ENCODE measurements at regions not wholly inside any gene's neighbourhood (a gene's known extent, or its start where the extent isn't known, plus 50 kb on each side); places are given as distances from the start of the nearest gene placed in this dataset.
A peak's percentile ranks its signal among the peaks of the same experiment; 100 is the strongest.

DNA sequence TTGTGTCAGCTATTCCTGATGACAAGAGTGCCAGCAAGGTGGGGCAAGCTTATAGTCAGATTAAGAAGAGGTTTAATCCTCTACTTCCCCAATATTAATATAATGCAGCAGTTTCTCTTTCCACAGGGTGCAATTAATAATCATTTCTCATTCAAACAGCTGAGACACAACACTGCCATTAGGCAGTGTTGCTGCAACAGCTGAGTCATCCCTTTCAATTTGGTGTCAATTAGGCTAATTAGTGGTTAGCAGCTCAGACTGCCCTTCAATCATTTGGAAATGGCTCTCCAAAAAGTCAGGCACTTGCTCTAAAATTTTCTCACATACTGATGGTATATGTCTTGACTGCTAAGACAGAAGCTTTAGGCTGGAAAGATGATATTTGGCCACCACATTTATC is 265.7 kb upstream of the FAM241A start:
- Histone ChIP-seq H3K36me3 (ENCODE audit: insufficient read depth, low read length) (no peaks in the 10 kb centered on the region), H3K4me3 (no peak overlapping the region), H3K9ac (ENCODE audit: insufficient read length) (no peak overlapping the region), H3K9me3 (ENCODE audit: low read depth, low read length) (no peaks in the 10 kb centered on the region), H3K27ac (no peak overlapping the region)
- no peak for DNase-seq (ENCODE audit: low read depth, low spot score)
- TF ChIP-seq POLR2AphosphoS5 (IDR thresholded peaks at IDR 0.05; ENCODE audit: borderline replicate concordance, low read depth, low read length) (no peak), FOXP2 (optimal IDR thresholded peaks at IDR 0.05; ENCODE audit: control extremely low read depth, extremely low read length, insufficient read depth) (no peak), EZH2 (IDR thresholded peaks at IDR 0.05) (no peak)

DNA sequence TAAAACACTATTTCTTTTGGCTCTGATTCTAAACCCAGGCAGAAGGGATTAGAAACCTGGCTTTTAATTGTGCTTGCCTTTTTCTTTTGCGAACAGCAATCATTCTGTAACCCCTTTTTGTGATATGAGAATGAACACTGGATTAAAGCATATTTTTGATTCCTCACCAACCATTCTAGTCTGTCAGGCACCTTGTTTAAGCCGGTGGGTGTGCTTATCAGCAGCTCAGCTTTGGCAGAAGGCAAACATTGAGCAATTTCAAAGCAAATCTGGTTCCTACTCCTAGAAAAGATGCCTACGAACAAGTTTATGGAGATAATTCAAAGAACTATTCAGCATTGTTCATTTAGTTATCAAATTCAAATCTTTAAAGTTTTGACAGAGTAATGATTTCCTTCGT is 265.1 kb upstream of the FAM241A start:
- TF ChIP-seq POLR2AphosphoS5 (IDR thresholded peaks at IDR 0.05; ENCODE audit: borderline replicate concordance, low read depth, low read length) (no peak), EZH2 (IDR thresholded peaks at IDR 0.05) (no peak), FOXP2 (optimal IDR thresholded peaks at IDR 0.05; ENCODE audit: control extremely low read depth, extremely low read length, insufficient read depth) (no peak)
- Histone ChIP-seq H3K9ac (ENCODE audit: insufficient read length) (no peak overlapping the region), H3K9me3 (ENCODE audit: low read depth, low read length) (no peaks in the 10 kb centered on the region), H3K36me3 (ENCODE audit: insufficient read depth, low read length) (no peaks in the 10 kb centered on the region), H3K4me3 (no peak overlapping the region), H3K27ac (no peak overlapping the region)
- no peak for DNase-seq (ENCODE audit: low read depth, low spot score)

DNA sequence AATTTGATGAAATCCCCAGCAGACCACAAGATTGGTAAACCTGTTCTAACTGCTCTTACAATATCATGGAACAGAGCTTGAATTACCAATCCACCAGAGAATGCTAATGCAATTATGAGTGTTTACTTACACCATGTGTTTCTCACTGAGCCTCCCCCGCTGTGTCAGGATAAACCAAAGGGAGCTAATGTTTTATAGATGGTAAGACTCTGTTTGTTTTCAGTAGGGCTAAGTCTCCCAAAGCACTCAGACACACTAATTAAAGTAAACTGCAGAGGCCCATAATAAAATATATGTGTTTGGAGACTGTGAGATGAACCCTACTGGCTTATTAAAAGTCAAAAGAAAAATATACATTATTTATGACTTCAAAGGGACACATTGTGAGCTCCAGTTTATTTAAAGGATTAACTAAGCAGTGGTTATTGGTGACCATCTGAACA is 261.7 kb upstream of the FAM241A start:
- peak; percentile 12 for DNase-seq (ENCODE audit: low read depth, low spot score)
- no peaks in the 10 kb centered on the region for H3K9me3 ChIP-seq (ENCODE audit: low read depth, low read length)
- H3K4me3 ChIP-seq: no peak overlapping the region
- H3K36me3 ChIP-seq (ENCODE audit: insufficient read depth, low read length): no peaks in the 10 kb centered on the region
- no peak overlapping the region; the same call in 1 of the 2 replicates for H3K27ac ChIP-seq
- TF ChIP-seq FOXP2 (optimal IDR thresholded peaks at IDR 0.05; ENCODE audit: control extremely low read depth, extremely low read length, insufficient read depth) (peak; percentile 93), POLR2AphosphoS5 (IDR thresholded peaks at IDR 0.05; ENCODE audit: borderline replicate concordance, low read depth, low read length) (no peak), EZH2 (IDR thresholded peaks at IDR 0.05) (no peak)
- no peak overlapping the region for H3K9ac ChIP-seq (ENCODE audit: insufficient read length)

DNA sequence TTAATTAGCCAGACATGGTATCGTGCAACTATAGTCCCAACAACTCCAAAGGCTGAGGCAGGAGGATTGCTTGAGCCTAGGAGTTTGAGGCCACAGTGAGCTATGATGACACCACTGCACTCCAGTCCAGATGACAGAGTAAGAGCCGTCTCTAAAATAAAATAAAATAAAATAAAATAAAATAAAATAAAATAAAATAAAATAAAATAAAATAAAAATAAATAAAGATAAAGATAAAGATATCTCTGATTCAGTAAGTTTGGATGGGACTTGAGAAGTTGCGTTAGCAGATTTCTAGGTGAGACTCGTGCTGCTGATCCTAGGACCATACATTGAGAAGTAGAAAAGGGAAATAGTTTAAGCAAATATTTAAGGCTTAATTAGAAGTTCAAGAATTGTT is 254.8 kb upstream of the FAM241A start:
- H3K4me3 ChIP-seq: no peak overlapping the region
- no peaks in the 10 kb centered on the region for H3K36me3 ChIP-seq (ENCODE audit: insufficient read depth, low read length)
- H3K27ac ChIP-seq: no peak overlapping the region
- H3K9me3 ChIP-seq (ENCODE audit: low read depth, low read length): no peaks in the 10 kb centered on the region
- no peak for TF ChIP-seq POLR2AphosphoS5 (IDR thresholded peaks at IDR 0.05; ENCODE audit: borderline replicate concordance, low read depth, low read length)
- no peak for TF ChIP-seq FOXP2 (optimal IDR thresholded peaks at IDR 0.05; ENCODE audit: control extremely low read depth, extremely low read length, insufficient read depth)
- no peak for TF ChIP-seq EZH2 (IDR thresholded peaks at IDR 0.05)
- H3K9ac ChIP-seq (ENCODE audit: insufficient read length): no peak overlapping the region
- DNase-seq (ENCODE audit: low read depth, low spot score): no peak

DNA sequence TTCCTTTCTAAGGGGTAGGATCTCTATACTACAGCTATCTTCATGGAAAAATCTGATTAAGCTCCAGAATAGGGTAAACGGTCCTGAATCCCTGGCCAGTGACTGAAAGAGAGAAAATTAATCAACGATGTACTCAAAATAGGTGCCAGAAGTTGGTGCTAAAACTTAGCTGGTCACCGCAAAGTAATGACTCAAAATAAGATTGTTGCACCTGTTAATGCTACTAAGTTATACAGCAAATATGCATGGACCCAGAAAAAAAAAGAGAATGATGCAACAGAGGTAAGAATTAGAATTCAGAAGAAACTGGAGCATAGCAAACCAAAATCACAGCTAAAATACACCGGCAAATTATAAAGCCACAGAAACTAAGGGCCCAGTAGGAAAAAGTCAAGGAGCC is 239.7 kb upstream of the FAM241A start:
- TF ChIP-seq FOXP2 (optimal IDR thresholded peaks at IDR 0.05; ENCODE audit: control extremely low read depth, extremely low read length, insufficient read depth) (no peak), EZH2 (IDR thresholded peaks at IDR 0.05) (no peak)
- H3K36me3 ChIP-seq (ENCODE audit: insufficient read depth, low read length): no peaks in the 10 kb centered on the region
- no peak overlapping the region for H3K9ac ChIP-seq (ENCODE audit: insufficient read length)
- no peak for DNase-seq (ENCODE audit: low read depth, low spot score)
- H3K9me3 ChIP-seq (ENCODE audit: low read depth, low read length): no peaks in the 10 kb centered on the region
- H3K27ac ChIP-seq: no peak overlapping the region
- H3K4me3 ChIP-seq: no peak overlapping the region

DNA sequence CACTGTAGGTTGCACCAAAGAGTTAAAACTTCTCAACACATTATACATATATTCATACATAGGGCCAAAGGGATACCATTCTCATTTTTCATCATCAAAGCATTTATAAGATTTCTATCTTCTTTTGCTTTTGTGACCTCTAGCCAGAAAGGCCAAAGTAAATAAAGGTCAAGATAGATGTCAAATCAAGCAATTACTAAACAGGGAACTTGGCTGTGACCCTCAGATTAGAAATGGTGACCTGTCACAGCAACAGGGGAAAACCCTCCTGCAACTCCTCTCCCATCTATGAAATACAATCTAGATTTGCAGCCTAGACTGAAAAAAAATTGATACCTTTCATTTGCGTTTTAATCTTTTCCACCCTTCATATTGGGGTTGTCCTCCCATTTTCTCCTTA is 225.6 kb upstream of the FAM241A start:
- Histone ChIP-seq H3K9me3 (ENCODE audit: low read depth, low read length) (no peaks in the 10 kb centered on the region), H3K4me3 (no peak overlapping the region), H3K9ac (ENCODE audit: insufficient read length) (no peak overlapping the region), H3K27ac (no peak overlapping the region), H3K36me3 (ENCODE audit: insufficient read depth, low read length) (no peaks in the 10 kb centered on the region)
- TF ChIP-seq EZH2 (IDR thresholded peaks at IDR 0.05) (no peak), POLR2AphosphoS5 (IDR thresholded peaks at IDR 0.05; ENCODE audit: borderline replicate concordance, low read depth, low read length) (no peak)
- no peak for DNase-seq (ENCODE audit: low read depth, low spot score)

DNA sequence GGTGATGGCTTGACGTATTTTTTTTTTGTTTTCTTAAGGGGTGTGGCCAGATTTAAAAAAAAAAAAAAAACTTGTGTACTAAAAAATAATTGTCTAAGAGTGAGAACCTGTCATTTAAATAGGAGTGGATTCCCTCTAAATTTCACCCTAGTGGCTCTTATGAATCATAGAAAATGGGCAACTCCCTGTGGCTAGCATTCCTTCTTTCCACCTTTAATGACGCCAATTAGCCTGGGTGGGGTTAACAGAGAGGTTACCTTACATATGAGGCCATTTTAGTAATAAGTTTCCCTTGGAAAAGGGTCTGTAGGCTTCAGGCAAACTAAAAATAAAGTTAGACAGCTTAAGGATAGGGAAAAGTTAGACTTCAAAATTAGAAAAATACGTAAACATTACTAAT is 223.5 kb upstream of the FAM241A start:
- DNase-seq (ENCODE audit: low read depth, low spot score): no peak
- Histone ChIP-seq H3K4me3 (no peak overlapping the region), H3K9me3 (ENCODE audit: low read depth, low read length) (no peaks in the 10 kb centered on the region), H3K27ac (no peak overlapping the region), H3K9ac (ENCODE audit: insufficient read length) (no peak overlapping the region), H3K36me3 (ENCODE audit: insufficient read depth, low read length) (no peaks in the 10 kb centered on the region)
- TF ChIP-seq FOXP2 (optimal IDR thresholded peaks at IDR 0.05; ENCODE audit: control extremely low read depth, extremely low read length, insufficient read depth) (no peak), POLR2AphosphoS5 (IDR thresholded peaks at IDR 0.05; ENCODE audit: borderline replicate concordance, low read depth, low read length) (no peak)

DNA sequence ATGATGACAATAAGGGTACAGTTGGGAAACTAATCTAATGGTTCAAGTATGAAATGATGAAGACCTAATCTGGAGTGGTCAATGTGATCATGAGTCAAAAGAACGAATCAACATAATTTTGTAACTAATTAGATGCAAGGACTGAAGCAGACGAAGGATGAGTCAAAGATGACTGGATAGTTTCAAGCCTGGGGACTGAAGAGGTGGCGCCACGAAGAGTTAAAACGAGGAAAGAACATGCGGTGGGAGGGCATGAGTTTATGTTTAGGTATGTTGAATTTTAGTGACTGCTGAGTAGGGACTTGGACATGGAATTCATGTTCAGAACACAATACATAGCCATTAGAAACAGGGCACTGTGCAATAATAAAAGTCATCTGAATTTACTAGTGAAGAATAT is 221.5 kb upstream of the FAM241A start:
- no peak overlapping the region for H3K9ac ChIP-seq (ENCODE audit: insufficient read length)
- no peaks in the 10 kb centered on the region for H3K36me3 ChIP-seq (ENCODE audit: insufficient read depth, low read length)
- TF ChIP-seq EZH2 (IDR thresholded peaks at IDR 0.05) (no peak), POLR2AphosphoS5 (IDR thresholded peaks at IDR 0.05; ENCODE audit: borderline replicate concordance, low read depth, low read length) (no peak), FOXP2 (optimal IDR thresholded peaks at IDR 0.05; ENCODE audit: control extremely low read depth, extremely low read length, insufficient read depth) (no peak)
- H3K4me3 ChIP-seq: no peak overlapping the region
- no peak for DNase-seq (ENCODE audit: low read depth, low spot score)
- no peak overlapping the region for H3K27ac ChIP-seq
- H3K9me3 ChIP-seq (ENCODE audit: low read depth, low read length): no peaks in the 10 kb centered on the region

DNA sequence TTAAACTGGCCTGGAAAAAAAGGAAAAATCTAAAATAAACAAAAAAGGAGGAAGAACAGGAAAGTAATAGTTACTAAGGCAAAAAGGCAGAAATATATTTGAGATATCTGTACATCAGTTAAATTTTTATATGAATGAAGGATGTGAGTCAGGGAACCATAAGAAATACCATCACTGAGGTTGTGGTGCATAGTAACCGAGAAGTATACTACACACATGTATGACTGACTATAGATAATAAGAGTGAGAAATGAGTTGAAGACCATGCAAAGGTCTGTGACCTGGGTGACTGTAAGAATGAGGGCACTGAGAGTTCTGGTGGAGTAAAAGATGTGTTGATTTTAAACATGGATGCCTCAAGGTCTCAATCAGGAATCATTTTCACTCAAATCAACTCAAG is 220.6 kb upstream of the FAM241A start:
- H3K9ac ChIP-seq (ENCODE audit: insufficient read length): no peak overlapping the region

More for the DNA sequence above, 220.6 kb upstream of the FAM241A start:
- H3K36me3 ChIP-seq (ENCODE audit: insufficient read depth, low read length): no peaks in the 10 kb centered on the region
- no peak overlapping the region for H3K4me3 ChIP-seq
- H3K9me3 ChIP-seq (ENCODE audit: low read depth, low read length): no peaks in the 10 kb centered on the region
- no peak for DNase-seq (ENCODE audit: low read depth, low spot score)
- TF ChIP-seq EZH2 (IDR thresholded peaks at IDR 0.05) (no peak), POLR2AphosphoS5 (IDR thresholded peaks at IDR 0.05; ENCODE audit: borderline replicate concordance, low read depth, low read length) (no peak), FOXP2 (optimal IDR thresholded peaks at IDR 0.05; ENCODE audit: control extremely low read depth, extremely low read length, insufficient read depth) (no peak)
- H3K27ac ChIP-seq: no peak overlapping the region

Measured in SK-N-MC (cell line).